H1 (cell line): ENCODE measurements at regions not wholly inside any gene's neighbourhood (a gene's known extent, or its start where the extent isn't known, plus 50 kb on each side); places are given as distances from the start of the nearest gene placed in this dataset.

Experiments used
- CTCF ChIA-PET: fragments of 300-600 bp; sonication (Branson Sonifier 250); formaldehyde crosslinking; loops from one replicate; lab custom pipeline; 2021; ENCODE audit not compliant: partially characterized antibody; lab: Charles Lee
- POLR2A ChIA-PET: fragments of 300-600 bp; sonication (Branson Sonifier 250); formaldehyde crosslinking; loops from one replicate; lab custom pipeline; 2021; ENCODE audit warnings: inconsistent platforms; ENCODE audit not compliant: partially characterized antibody; lab: Charles Lee
- DNase-seq, 2 experiments: peaks; one replicate each; pipeline versions ENCODE4 v3.0.0 to v3.0.0-alpha.2; 2010 to 2022; ENCODE audit warnings: low spot score in 2 of 2, low read depth in 1 of 2, mixed read lengths in 1 of 2
- FAIRE-seq: peaks from 2 replicates; lab custom pipeline; 2011; peaks lifted over from hg19 to GRCh38; lab: Jason Lieb, UNC
- H2AFZ ChIP-seq: 2 replicates; pipeline ENCODE4 v1.8.1; 2012; ENCODE audit warnings: low read length, inconsistent platforms
- H2AK5ac ChIP-seq: 2 replicates; pipeline ENCODE4 v1.6.1; 2013; ENCODE audit warnings: low read depth, low read length
- H2BK120ac ChIP-seq: replicated peaks from 2 replicates; pipeline ENCODE3; 2013; ENCODE audit warnings: low read depth, low read length, inconsistent platforms
- H2BK12ac ChIP-seq: 2 replicates; pipeline ENCODE4 v1.6.1; 2013; ENCODE audit warnings: low read depth, low read length
- H2BK15ac ChIP-seq: 2 replicates; pipeline ENCODE4 v1.6.1; 2013; ENCODE audit warnings: low read length
- H2BK20ac ChIP-seq: 2 replicates; pipeline ENCODE4 v1.6.1; 2013; ENCODE audit warnings: low read length
- H2BK5ac ChIP-seq: 2 replicates; pipeline ENCODE4 v1.6.1; 2013; ENCODE audit warnings: low read depth, low read length
- H3K14ac ChIP-seq: 2 replicates; pipeline ENCODE4 v1.6.1; 2013; ENCODE audit warnings: inconsistent platforms; ENCODE audit not compliant: insufficient read length
- H3K18ac ChIP-seq: 2 replicates; pipeline ENCODE4 v1.6.1; 2013; ENCODE audit warnings: low read length; ENCODE audit errors: extremely low read depth
- H3K23ac ChIP-seq: 2 replicates; pipeline ENCODE4 v1.6.1; 2013; ENCODE audit warnings: inconsistent platforms; ENCODE audit not compliant: insufficient read length
- H3K23me2 ChIP-seq: 2 replicates; pipeline ENCODE4 v1.6.1; 2013; ENCODE audit warnings: low read depth, low read length
- H3K27ac ChIP-seq: 2 replicates; pipeline ENCODE4 v1.6.1; 2011; ENCODE audit warnings: low read depth, low read length, inconsistent platforms
- H3K27me3 ChIP-seq, 4 experiments: replicated peaks in 1 of 4; 1 replicate in 1 of 4; 2 replicates in 3 of 4; pipeline versions ENCODE4 v1.6.1 to v1.8.1; 2011 to 2013; ENCODE audit warnings: low read length in 3 of 4, mild to moderate bottlenecking in 3 of 4, inconsistent platforms in 2 of 4, mixed read lengths in 2 of 4, moderate library complexity in 1 of 4; ENCODE audit not compliant: control insufficient read depth in 3 of 4, insufficient read depth in 3 of 4; ENCODE audit errors: extremely low read depth in 1 of 4
- H3K36me3 ChIP-seq, 4 experiments: 2 replicates each; pipeline versions ENCODE4 v1.6.1 to v1.8.1; 2011 to 2013; ENCODE audit warnings: mild to moderate bottlenecking in 4 of 4, low read length in 3 of 4, moderate library complexity in 2 of 4, control low read depth in 1 of 4, inconsistent platforms in 1 of 4; ENCODE audit not compliant: insufficient read depth in 4 of 4, control insufficient read depth in 2 of 4
- H3K4ac ChIP-seq: replicated peaks from 2 replicates; pipeline ENCODE3; 2013; ENCODE audit warnings: low read length, low read depth, mixed read lengths, inconsistent platforms; ENCODE audit not compliant: insufficient read length
- H3K4me1 ChIP-seq, 4 experiments: replicated peaks in 1 of 4; 1 replicate in 1 of 4; 2 replicates in 3 of 4; pipeline versions ENCODE4 v1.6.1 to v1.8.1; 2011 to 2013; ENCODE audit warnings: low read length in 3 of 4, inconsistent platforms in 2 of 4, mixed read lengths in 1 of 4; ENCODE audit not compliant: insufficient read depth in 4 of 4, control insufficient read depth in 3 of 4
- H3K4me2 ChIP-seq, 2 experiments: 2 replicates each; pipeline versions ENCODE4 v1.6.1 to v1.8.1; 2011 to 2013; ENCODE audit warnings: low read depth in 2 of 2, low read length in 2 of 2, control low read depth in 1 of 2, inconsistent platforms in 1 of 2, mild to moderate bottlenecking in 1 of 2; ENCODE audit not compliant: insufficient read depth in 1 of 2
- H3K4me3 ChIP-seq, 4 experiments: fragments of 200-600, 300-600 bp in 1 of 4; sonication (generic), shearing (Covaris generic), sonication (Bioruptor Twin) in 1 of 4; 2 replicates each; pipeline versions ENCODE4 v1.5.1 to v1.8.1; 2011 to 2016; ENCODE audit warnings: low read length in 4 of 4, low read depth in 3 of 4, control low read depth in 2 of 4, inconsistent platforms in 2 of 4, mild to moderate bottlenecking in 2 of 4, mixed read lengths in 1 of 4, moderate library complexity in 1 of 4; ENCODE audit not compliant: insufficient read depth in 2 of 4; ENCODE audit errors: extremely low read depth in 1 of 4
- H3K56ac ChIP-seq: replicated peaks from 2 replicates; pipeline ENCODE3; 2013; ENCODE audit warnings: low read depth, mild to moderate bottlenecking, mixed read lengths, low read length, inconsistent platforms; ENCODE audit not compliant: insufficient read length
- H3K79me1 ChIP-seq: 2 replicates; pipeline ENCODE4 v1.6.1; 2013; ENCODE audit warnings: low read depth, low read length, control low read depth
- H3K79me2 ChIP-seq, 2 experiments: 2 replicates each; pipeline versions ENCODE4 v1.6.1 to v1.8.1; 2012 to 2013; ENCODE audit warnings: low read length in 2 of 2, mild to moderate bottlenecking in 2 of 2, inconsistent platforms in 1 of 2; ENCODE audit not compliant: insufficient read depth in 2 of 2, control insufficient read depth in 1 of 2
- H3K9ac ChIP-seq, 4 experiments: replicated peaks in 1 of 4; 1 replicate in 1 of 4; 2 replicates in 3 of 4; pipeline versions ENCODE4 v1.6.1 to v1.8.1; 2011 to 2013; ENCODE audit warnings: low read depth in 3 of 4, low read length in 3 of 4, control low read depth in 2 of 4, mild to moderate bottlenecking in 2 of 4, moderate library complexity in 2 of 4, inconsistent platforms in 1 of 4; ENCODE audit errors: extremely low read depth in 1 of 4
- H3K9me3 ChIP-seq, 2 experiments: 2 replicates each; pipeline versions ENCODE4 v1.6.1 to v1.8.1; 2012 to 2013; ENCODE audit warnings: mild to moderate bottlenecking in 2 of 2, moderate library complexity in 2 of 2, control low read depth in 1 of 2, inconsistent platforms in 1 of 2, low read depth in 1 of 2, low read length in 1 of 2, mixed read lengths in 1 of 2; ENCODE audit not compliant: insufficient read depth in 2 of 2
- H4K20me1 ChIP-seq, 2 experiments: replicated peaks in 1 of 2; 2 replicates each; pipeline versions ENCODE3 to v1.8.1; 2011 to 2013; ENCODE audit warnings: inconsistent platforms in 2 of 2, low read length in 2 of 2, mild to moderate bottlenecking in 1 of 2; ENCODE audit not compliant: insufficient read depth in 2 of 2, control insufficient read depth in 1 of 2
- H4K5ac ChIP-seq: 2 replicates; pipeline ENCODE4 v1.6.1; 2013; ENCODE audit warnings: low read length, low read depth, mixed read lengths, inconsistent platforms; ENCODE audit not compliant: insufficient read length
- H4K8ac ChIP-seq: 2 replicates; pipeline ENCODE4 v1.8.0; 2013; ENCODE audit warnings: mild to moderate bottlenecking, moderate library complexity, low read length, inconsistent platforms; ENCODE audit not compliant: insufficient read depth; ENCODE audit errors: extremely low read depth
- H4K91ac ChIP-seq: replicated peaks from 2 replicates; pipeline ENCODE3; 2013; ENCODE audit warnings: low read length, mixed read lengths, inconsistent platforms; ENCODE audit not compliant: insufficient read length
- ASH2L ChIP-seq: fragments of 200-600, 300-600 bp; sonication (generic); IDR thresholded peaks from one replicate; pipeline ENCODE4 v1.7.1; 2017; ENCODE audit warnings: low read length
- ATF3 ChIP-seq: IDR thresholded peaks from 2 replicates; pipeline ENCODE4 v1.6.1; 2011; ENCODE audit warnings: low read depth, mild to moderate bottlenecking, low read length; ENCODE audit not compliant: insufficient read depth
- CREB1 ChIP-seq: IDR thresholded peaks from 2 replicates; pipeline ENCODE4 v1.6.1; 2012; ENCODE audit warnings: inconsistent platforms
- CTCF ChIP-seq, 3 experiments: IDR thresholded peaks; 1 replicate in 2 of 3; 2 replicates in 1 of 3; pipeline versions ENCODE4 v1.5.1 to v1.6.1; 2011; ENCODE audit warnings: low read length in 3 of 3, mild to moderate bottlenecking in 3 of 3, inconsistent platforms in 2 of 3, low read depth in 1 of 3, moderate library complexity in 1 of 3; ENCODE audit not compliant: insufficient read depth in 1 of 3; ENCODE audit errors: control extremely low read depth in 1 of 3
- HDAC6 ChIP-seq: IDR thresholded peaks from one replicate; pipeline ENCODE4 v1.7.1; 2012; ENCODE audit warnings: low read depth, mild to moderate bottlenecking, inconsistent platforms, low read length, moderate library complexity
- POU5F1 ChIP-seq: IDR thresholded peaks from 2 replicates; pipeline ENCODE4 v1.6.1; 2011; ENCODE audit warnings: low read depth, mild to moderate bottlenecking, low read length, moderate library complexity
- RAD21 ChIP-seq, 2 experiments: IDR thresholded peaks in 1 of 2; conservative IDR thresholded peaks in 1 of 2; 2 replicates each; pipeline ENCODE4 v1.6.1; 2011; ENCODE audit warnings: low read depth in 2 of 2, low read length in 2 of 2, improper control_type of control experiment in 1 of 2, inconsistent platforms in 1 of 2, mild to moderate bottlenecking in 1 of 2, moderate library complexity in 1 of 2
- SIN3A ChIP-seq, 2 experiments: IDR thresholded peaks in 1 of 2; conservative IDR thresholded peaks in 1 of 2; 2 replicates each; pipeline ENCODE4 v1.6.1; 2011 to 2012; ENCODE audit warnings: low read length in 2 of 2, improper control_type of control experiment in 1 of 2, low read depth in 1 of 2, mild to moderate bottlenecking in 1 of 2
- SP1 ChIP-seq: IDR thresholded peaks from 2 replicates; pipeline ENCODE4 v1.6.1; 2011; ENCODE audit warnings: low read depth, low read length
- SUZ12 ChIP-seq: fragments of 200-600 bp; sonication (generic); IDR thresholded peaks from 2 replicates; pipeline ENCODE4 v1.6.1; 2012; ENCODE audit warnings: mild to moderate bottlenecking, inconsistent platforms, low read length, moderate library complexity, mixed read lengths
- TBP ChIP-seq: IDR thresholded peaks from 2 replicates; pipeline ENCODE4 v1.6.1; 2011; ENCODE audit warnings: low read depth, low read length, improper control_type of control experiment
- TCF12 ChIP-seq: IDR thresholded peaks from 2 replicates; pipeline ENCODE4 v1.6.1; 2011; ENCODE audit warnings: low read depth, mild to moderate bottlenecking, low read length
- WGBS, 2 experiments: shearing (Covaris generic) in 1 of 2; methylation state at CpG; one replicate each; pipeline versions ENCODE4 v1.1.6 to v1.1.7; 2013 to 2015; ENCODE audit warnings: low lambda C conversion rate in 2 of 2, mixed read lengths in 2 of 2, inconsistent platforms in 1 of 2, low coverage in 1 of 2, missing lambda C conversion rate in 1 of 2; ENCODE audit not compliant: insufficient replicate concordance in 2 of 2, insufficient coverage in 1 of 2, insufficient read length in 1 of 2; ENCODE audit errors: extremely low coverage in 1 of 2, missing lambda C conversion rate in 1 of 2; 5-methylcytosine and 5-hydroxymethylcytosine counted together

GRCh38 chr15:98380721-98381120 is 267.6 kb upstream of the IGF1R start:
- Histone ChIP-seq H3K4me1 (peaks cover 0 to 5% (median 2%) of the 10 kb centered on the region in 4 experiments; a peak in 2 of 7 replicates), H2AFZ (no peak overlapping the region), H3K56ac (no peak overlapping the region), H4K5ac (no peak overlapping the region), H3K79me2 (no peaks in the 10 kb centered on the region), H4K8ac (no peak overlapping the region), H2BK15ac (no peak overlapping the region), H2BK12ac (no peak overlapping the region), H3K4me3 (no peak overlapping the region), H3K9ac (no peak overlapping the region), H3K27me3 (no peaks in the 10 kb centered on the region; a peak in 1 of 7 replicates), H2BK120ac (no peak overlapping the region), H3K23ac (no peak overlapping the region), H2BK20ac (no peak overlapping the region), H3K9me3 (no peaks in the 10 kb centered on the region), H2AK5ac (no peak overlapping the region), H4K20me1 (no peaks in the 10 kb centered on the region), H4K91ac (no peak overlapping the region), H2BK5ac (no peak overlapping the region), H3K4me2 (no peak overlapping the region), H3K23me2 (no peaks in the 10 kb centered on the region), H3K18ac (no peak overlapping the region), H3K79me1 (no peaks in the 10 kb centered on the region), H3K14ac (no peak overlapping the region), H3K4ac (no peak overlapping the region), H3K27ac (no peak overlapping the region), H3K36me3 (no peaks in the 10 kb centered on the region)
- CTCF ChIA-PET = interaction anchor here (1.9 to 3.5 kb wide), 3 partner anchors 41 to 69 kb away, joined by 10 to 22 read pairs (median 12); no protein-coding TSS in a partner anchor
- POLR2A ChIA-PET = no interaction called here
- WGBS, 2 experiments = 79% methylated on average over 3 of the region's 3 CpGs; no CpG with 5 or more reads in 1 of the 2 experiments
- FAIRE-seq = no peak
- DNase-seq = no peak
- no peak for TF ChIP-seq CTCF (IDR thresholded peaks at IDR 0.05; ENCODE audit: control extremely low read depth in 1 of 3, insufficient read depth in 1 of 3, low read depth in 1 of 3, low read length in 3 of 3)
- TF ChIP-seq HDAC6 = no peak
- no peak for TF ChIP-seq TCF12
- no peak for TF ChIP-seq POU5F1
- no peak for TF ChIP-seq TBP
- TF ChIP-seq SUZ12 = no peak
- TF ChIP-seq SP1 = no peak
- TF ChIP-seq SIN3A (conservative IDR thresholded peaks at IDR 0.05 in 1 of 2, IDR thresholded peaks at IDR 0.05 in 1 of 2; ENCODE audit: low read depth in 1 of 2, low read length in 2 of 2) = no peak
- TF ChIP-seq ATF3 = no peak
- no peak for TF ChIP-seq RAD21 (IDR thresholded peaks at IDR 0.05 in 1 of 2, conservative IDR thresholded peaks at IDR 0.05 in 1 of 2; ENCODE audit: low read depth in 2 of 2, low read length in 2 of 2)
- no peak for TF ChIP-seq CREB1
- no peak for TF ChIP-seq ASH2L
